Omental fat pad (tissue), 3 donors: ENCODE measurements at regions not wholly inside any gene's neighbourhood (a gene's known extent, or its start where the extent isn't known, plus 50 kb on each side); places are given as distances from the start of the nearest gene placed in this dataset.
A peak's percentile ranks its signal among the peaks of the same experiment; 100 is the strongest.

ENCODE experiments used
- ATAC-seq: fragments of 150-250 bp; one replicate; pipeline ENCODE4 v1.9.1; 2016; ENCODE audit warnings: mild to moderate bottlenecking, moderate library complexity; ENCODE audit not compliant: low FRiP score
- DNase-seq: peaks from one replicate; pipeline ENCODE4 v3.0.0-alpha.2; 2019; ENCODE audit warnings: low spot score
- CTCF ChIP-seq, 3 donors: fragments of 450-650 bp; IDR thresholded peaks; one replicate each; pipeline ENCODE4 v1.5.1; 2016 to 2017; ENCODE audit warnings: antibody characterized with exemption in 3 of 3, mild to moderate bottlenecking in 3 of 3, moderate library complexity in 2 of 3

DNA sequence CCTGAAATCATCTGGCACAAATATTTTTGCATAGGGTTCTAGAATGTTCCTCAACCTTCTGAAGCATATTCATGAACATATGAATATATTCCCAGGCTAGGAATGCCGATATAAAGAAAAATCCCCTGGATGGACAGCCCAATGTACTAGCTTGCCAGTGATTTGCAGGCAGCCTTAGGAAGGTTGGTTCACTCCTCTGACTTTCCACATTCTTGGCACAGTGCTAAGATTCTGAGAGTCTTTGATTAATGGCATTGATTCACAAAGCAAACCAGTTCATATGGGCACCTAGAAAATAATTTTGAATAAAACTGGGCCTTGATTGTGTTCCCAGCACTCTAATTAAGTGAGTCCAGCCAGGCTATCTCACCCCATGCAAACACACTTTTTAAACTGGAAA lies 56.9 kb upstream of the ENPP4 start:
- DNase-seq: no peak
- peak; percentile 84 for ATAC-seq
- TF ChIP-seq CTCF (IDR thresholded peaks at IDR 0.05): no peak

DNA sequence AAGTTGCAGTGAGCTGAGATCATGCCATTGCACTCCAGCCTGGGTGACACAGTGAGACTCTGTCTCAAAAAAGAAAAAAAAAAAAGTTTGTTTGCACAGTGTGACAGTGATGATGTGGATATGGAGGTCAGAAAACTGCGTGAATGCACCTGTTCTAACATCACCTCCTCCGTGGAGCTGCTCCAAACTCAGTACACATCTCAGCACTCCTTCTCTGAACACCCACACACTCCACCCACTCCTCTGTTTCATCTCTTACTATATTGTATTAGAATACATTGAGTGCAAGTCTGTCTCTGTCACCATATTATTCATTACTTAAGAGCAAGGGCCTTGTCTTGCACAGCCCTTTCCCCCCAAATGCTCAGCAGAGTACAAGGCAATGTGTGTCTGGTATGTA lies 51.5 kb upstream of the ENPP4 start:
- no peak for TF ChIP-seq CTCF (IDR thresholded peaks at IDR 0.05)
- no peak for ATAC-seq
- DNase-seq: no peak

GRCh38 chr6:46079061-46079460 lies 50.7 kb upstream of the ENPP4 start:
- no peak for TF ChIP-seq CTCF (IDR thresholded peaks at IDR 0.05)
- no peak for ATAC-seq
- no peak for DNase-seq
